ENCODE measurements at regions not wholly inside any gene's neighbourhood (a gene's known extent, or its start where the extent isn't known, plus 50 kb on each side); places are given as distances from the start of the nearest gene placed in this dataset.
"Not testable (repeated sequence)": the region's sequence is repeated elsewhere in the genome, so short reads cannot be mapped to it uniquely, and the experiment has no call there.

- DNase-seq (ENCODE audit: low read depth in 3 of 3, low spot score in 1 of 3): not testable (repeated sequence)
Observed at GRCh38 chr18:40119581-40119980, 1835.5 kb upstream of the PIK3C3 start.

DNA sequence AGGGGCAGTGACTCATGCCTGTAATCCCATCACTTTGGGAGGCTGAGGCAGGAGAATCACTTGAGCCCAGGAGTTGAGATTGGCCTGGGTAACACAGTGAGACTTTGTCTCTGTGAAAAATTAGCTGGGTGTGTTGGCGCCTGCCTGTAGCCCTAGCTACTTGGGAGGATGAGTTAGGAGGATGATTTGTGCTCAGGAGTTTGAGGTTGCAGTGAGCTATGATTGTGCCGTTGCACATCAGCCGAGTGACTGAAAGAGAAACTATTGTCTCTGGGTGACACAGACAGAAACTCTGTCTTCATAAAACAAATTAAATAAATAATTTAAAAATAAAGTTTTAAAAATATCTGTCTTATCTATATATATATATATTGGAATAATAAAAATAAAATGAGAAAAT lies 1844.6 kb upstream of the PIK3C3 start:
- DNase-seq (ENCODE audit: low read depth in 3 of 3, low spot score in 1 of 3): no peak

- DNase-seq (ENCODE audit: low read depth in 3 of 3, low spot score in 1 of 3): no peak
Observed at GRCh38 chr18:40109252-40110049, 1845.6 kb upstream of the PIK3C3 start.

GRCh38 chr18:40108596-40108995 lies 1846.4 kb upstream of the PIK3C3 start:
- no peak for DNase-seq (ENCODE audit: low read depth in 3 of 3, low spot score in 1 of 3)

DNA sequence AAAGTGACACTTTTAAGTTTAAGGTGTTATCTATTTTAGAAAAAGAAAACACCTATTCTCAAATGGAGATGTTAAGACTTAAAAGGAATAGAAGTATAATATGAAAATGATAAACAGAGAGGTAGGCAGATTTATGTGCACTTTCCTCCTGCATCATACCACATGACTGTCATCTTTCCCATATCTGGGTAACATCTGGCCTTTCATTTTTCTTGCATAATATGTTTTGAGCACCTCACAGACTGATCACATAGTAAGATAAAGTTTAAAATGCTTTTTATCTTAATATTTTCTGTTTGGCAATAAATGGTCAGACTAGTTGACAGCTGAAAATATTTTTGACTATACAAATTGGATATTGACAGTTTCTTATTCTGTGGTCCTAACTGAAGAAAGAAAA lies 1852.1 kb upstream of the PIK3C3 start:
- no peak for DNase-seq (ENCODE audit: low read depth in 3 of 3, low spot score in 1 of 3)

DNA sequence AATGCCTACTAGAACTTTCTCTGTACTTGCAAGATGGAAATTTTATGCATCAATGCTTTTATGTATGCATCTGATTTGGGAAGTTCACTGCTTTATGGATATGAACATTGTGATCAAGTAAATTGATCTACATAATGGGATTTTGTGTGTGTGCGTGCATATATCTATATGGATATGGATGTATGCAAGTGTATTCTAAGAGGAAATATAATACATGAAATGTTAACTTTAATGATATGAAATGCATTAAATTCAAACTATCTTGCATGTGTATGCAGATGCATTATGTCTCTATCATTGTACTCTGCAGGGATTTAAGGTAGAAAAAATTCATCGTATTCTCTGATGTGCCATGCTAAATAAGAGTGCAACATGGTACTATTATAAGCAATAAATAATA lies 1855.4 kb upstream of the PIK3C3 start:
- DNase-seq (ENCODE audit: low read depth in 3 of 3, low spot score in 1 of 3): no peak

- no peak for DNase-seq (ENCODE audit: low read depth in 3 of 3, low spot score in 1 of 3)
Observed at GRCh38 chr18:40096675-40097074, 1858.4 kb upstream of the PIK3C3 start.

GRCh38 chr18:40094441-40094840 lies 1860.6 kb upstream of the PIK3C3 start:
- DNase-seq (ENCODE audit: low read depth in 3 of 3, low spot score in 1 of 3): no peak

GRCh38 chr18:40088130-40088529 lies 1866.9 kb upstream of the PIK3C3 start:
- no peak for DNase-seq (ENCODE audit: low read depth in 3 of 3, low spot score in 1 of 3)

DNA sequence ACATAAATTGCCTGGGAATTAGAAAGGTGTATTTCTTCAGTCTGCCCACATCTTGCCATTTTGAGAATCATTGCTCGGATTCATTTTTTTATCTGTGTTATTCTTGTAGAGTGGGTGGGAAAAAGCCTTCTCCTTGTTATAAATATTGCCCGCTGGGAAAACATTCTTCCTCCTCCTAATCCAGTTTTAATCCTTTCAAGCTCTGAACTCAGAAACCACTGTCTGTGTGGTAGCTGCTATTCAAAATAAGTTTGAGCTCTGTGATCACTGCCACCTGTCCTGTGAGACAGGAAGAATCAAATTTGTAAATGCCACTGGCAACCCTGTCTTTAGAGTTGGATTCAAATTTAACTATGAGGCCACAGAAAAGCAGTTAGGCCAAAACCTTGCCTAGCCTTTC lies 1875.2 kb upstream of the PIK3C3 start:
- no peak for DNase-seq (ENCODE audit: low read depth in 3 of 3, low spot score in 1 of 3)

DNA sequence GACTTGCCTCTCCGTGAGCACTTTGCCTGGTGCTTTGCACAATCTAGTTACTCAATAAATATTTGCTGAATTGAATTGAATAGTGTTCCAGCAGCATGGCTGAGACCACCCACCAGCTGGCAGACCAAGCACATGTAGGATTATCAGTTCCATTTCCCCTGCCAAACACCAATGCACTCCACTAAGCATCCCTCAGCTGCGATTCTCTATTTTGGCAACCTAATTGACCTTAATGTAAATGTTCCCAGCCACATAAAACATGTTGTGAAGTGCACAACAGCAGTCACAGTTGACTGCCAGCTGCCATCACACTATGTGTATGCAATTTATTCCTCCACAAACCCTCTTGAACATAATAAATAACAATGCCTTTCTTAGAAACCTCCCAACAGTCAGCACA lies 1879.4 kb upstream of the PIK3C3 start:
- DNase-seq (ENCODE audit: low read depth in 3 of 3, low spot score in 1 of 3): no peak

- no peak for DNase-seq (ENCODE audit: low read depth in 3 of 3, low spot score in 1 of 3)
Observed at GRCh38 chr18:40072761-40073160, 1882.3 kb upstream of the PIK3C3 start.

GRCh38 chr18:40066368-40066767 lies 1888.7 kb upstream of the PIK3C3 start:
- DNase-seq (ENCODE audit: low read depth in 3 of 3, low spot score in 1 of 3): no peak

DNA sequence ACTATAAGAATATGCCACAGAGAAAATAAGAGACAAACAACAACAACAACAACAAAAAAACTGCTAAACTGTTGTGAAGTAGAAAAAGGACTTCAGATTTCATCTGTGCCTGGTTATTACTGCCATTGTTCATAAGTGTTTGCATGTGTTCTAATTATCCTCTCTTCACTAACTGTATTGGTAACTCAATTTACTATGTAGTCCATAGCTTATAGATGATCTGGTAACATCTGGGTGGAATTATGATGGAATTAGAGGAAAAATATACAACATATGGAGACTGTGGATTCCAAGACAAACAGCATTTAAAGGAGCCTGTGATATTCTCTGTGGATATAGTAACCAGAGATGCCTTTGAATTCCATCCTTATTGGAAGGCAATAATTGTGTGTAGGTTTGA lies 1891.5 kb upstream of the PIK3C3 start:
- DNase-seq (ENCODE audit: low read depth in 3 of 3, low spot score in 1 of 3): no peak

- DNase-seq (ENCODE audit: low read depth in 3 of 3, low spot score in 1 of 3): no peak
Observed at GRCh38 chr18:40061086-40061485, 1893.9 kb upstream of the PIK3C3 start.

- DNase-seq (ENCODE audit: low read depth in 3 of 3, low spot score in 1 of 3): no peak
Observed at GRCh38 chr18:40060562-40060961, 1894.5 kb upstream of the PIK3C3 start.

- no peak for DNase-seq (ENCODE audit: low read depth in 3 of 3, low spot score in 1 of 3)
Observed at GRCh38 chr18:40058811-40059570, 1896.0 kb upstream of the PIK3C3 start.

- DNase-seq (ENCODE audit: low read depth in 3 of 3, low spot score in 1 of 3): no peak
Observed at GRCh38 chr18:40056079-40056692, 1898.8 kb upstream of the PIK3C3 start.

GRCh38 chr18:40055262-40055661 lies 1899.8 kb upstream of the PIK3C3 start:
- no peak for DNase-seq (ENCODE audit: low read depth in 3 of 3, low spot score in 1 of 3)

DNA sequence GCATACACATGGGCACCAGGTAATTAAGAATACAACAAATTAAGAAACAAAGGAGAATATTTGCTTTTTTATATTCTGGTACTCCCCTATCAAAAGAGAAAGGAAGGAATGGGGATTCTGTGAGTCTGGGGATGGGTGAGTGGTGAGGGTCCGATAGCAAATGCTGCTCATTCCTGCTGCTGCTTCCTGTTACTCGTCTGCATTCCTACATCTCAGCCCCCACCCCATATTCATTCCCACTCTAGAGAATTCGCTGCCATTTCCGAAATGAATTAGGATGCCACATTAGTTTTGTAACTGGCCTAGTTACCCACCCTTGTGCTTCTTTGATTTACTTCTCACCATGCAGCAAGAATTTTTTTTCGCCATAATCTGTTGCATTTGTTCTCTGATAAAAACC lies 1905.3 kb upstream of the PIK3C3 start:
- DNase-seq (ENCODE audit: low read depth in 3 of 3, low spot score in 1 of 3): no peak

- DNase-seq (ENCODE audit: low read depth in 3 of 3, low spot score in 1 of 3): no peak
Observed at GRCh38 chr18:40048886-40049650, 1906.0 kb upstream of the PIK3C3 start.
